ENCODE measurements at regions not wholly inside any gene's neighbourhood (a gene's known extent, or its start where the extent isn't known, plus 50 kb on each side); places are given as distances from the start of the nearest gene placed in this dataset.

GRCh38 chr15:96867992-96868391 is 537.5 kb downstream of the NR2F2 start:
- no peak for TF ChIP-seq USF1 (IDR thresholded peaks at IDR 0.05)
- no peak for TF ChIP-seq MAX (IDR thresholded peaks at IDR 0.05)
- TF ChIP-seq YY1 (IDR thresholded peaks at IDR 0.05; ENCODE audit: low read depth) = no peak
- TF ChIP-seq TAF1 (IDR thresholded peaks at IDR 0.05; ENCODE audit: low read depth) = no peak
- no peak for TF ChIP-seq RAD21 (IDR thresholded peaks at IDR 0.05; ENCODE audit: low read depth)
- no peak for TF ChIP-seq NFIC (IDR thresholded peaks at IDR 0.05)
- TF ChIP-seq ZBTB7A (IDR thresholded peaks at IDR 0.05; ENCODE audit: low read depth) = no peak
- no peak for TF ChIP-seq EP300 (IDR thresholded peaks at IDR 0.05; ENCODE audit: borderline replicate concordance)
- TF ChIP-seq REST (IDR thresholded peaks at IDR 0.05; ENCODE audit: low read depth) = no peak
- no peak for TF ChIP-seq TEAD4 (IDR thresholded peaks at IDR 0.05)
- no peak for TF ChIP-seq FOXM1 (IDR thresholded peaks at IDR 0.05; ENCODE audit: borderline replicate concordance, low read depth)
